Endothelial cell of umbilical vein (primary cell): ENCODE measurements at regions not wholly inside any gene's neighbourhood (a gene's known extent, or its start where the extent isn't known, plus 50 kb on each side); places are given as distances from the start of the nearest gene placed in this dataset.

ENCODE experiments used
- BruUV-seq: library from RNA; stranded (reverse); fragments of 400-500 nt; replicated peaks from 2 replicates; lab custom pipeline; 2021; lab: Mats Ljungman, UMichigan
- CTCF ChIA-PET: fragments of 300-600, 350-600 bp; sonication (Branson Sonifier 250); formaldehyde crosslinking; loops from one replicate; lab custom pipeline; 2021; ENCODE audit warnings: antibody characterized with exemption, inconsistent platforms; lab: Charles Lee
- POLR2A ChIA-PET: fragments of 300-600, 350-600 bp; sonication (Branson Sonifier 250); formaldehyde crosslinking; loops from one replicate; lab custom pipeline; 2021; ENCODE audit warnings: antibody characterized with exemption, inconsistent platforms; lab: Charles Lee
- DNase-seq: peaks from one replicate; pipeline ENCODE4 v3.0.0-alpha.2; 2011; ENCODE audit warnings: low read depth, low spot score
- FAIRE-seq: peaks from 2 replicates; lab custom pipeline; 2011; peaks lifted over from hg19 to GRCh38; lab: Jason Lieb, UNC
- H2AFZ ChIP-seq: 2 replicates; pipeline ENCODE4 v1.6.0; 2012; ENCODE audit warnings: low read depth, low read length, control low read depth, inconsistent platforms
- H3K27ac ChIP-seq: 2 replicates; pipeline ENCODE4 v1.5.1; 2011; ENCODE audit warnings: low read depth, mild to moderate bottlenecking, control low read depth, low read length, moderate library complexity; ENCODE audit not compliant: insufficient read depth
- H3K27me3 ChIP-seq, 2 experiments: 2 replicates each; pipeline versions ENCODE4 v1.6.0 to v1.6.1; 2011; ENCODE audit warnings: low read length in 2 of 2, mixed read lengths in 1 of 2; ENCODE audit not compliant: control insufficient read depth in 2 of 2, insufficient read depth in 2 of 2
- H3K36me3 ChIP-seq, 2 experiments: 2 replicates in 1 of 2; 3 replicates in 1 of 2; pipeline ENCODE4 v1.5.1; 2011; ENCODE audit warnings: low read length in 2 of 2, mild to moderate bottlenecking in 1 of 2, moderate library complexity in 1 of 2; ENCODE audit not compliant: control insufficient read depth in 2 of 2, insufficient read depth in 2 of 2; ENCODE audit errors: extremely low read depth in 1 of 2
- H3K4me1 ChIP-seq: 3 replicates; pipeline ENCODE4 v1.5.1; 2011; ENCODE audit warnings: mild to moderate bottlenecking, low read length; ENCODE audit not compliant: control insufficient read depth, insufficient read depth; ENCODE audit errors: extremely low read depth
- H3K4me2 ChIP-seq: 2 replicates; pipeline ENCODE4 v1.6.1; 2011; ENCODE audit warnings: low read length, control low read depth, mixed read lengths; ENCODE audit not compliant: insufficient read depth
- H3K4me3 ChIP-seq, 3 experiments: fragments of 200-600 bp in 1 of 3; sonication (generic), shearing (Covaris generic) in 1 of 3; replicated peaks in 1 of 3; 2 replicates each; pipeline ENCODE4 v1.5.1; 2011 to 2016; ENCODE audit warnings: control low read depth in 3 of 3, low read length in 3 of 3, mild to moderate bottlenecking in 2 of 3, inconsistent platforms in 1 of 3, low read depth in 1 of 3, moderate library complexity in 1 of 3; ENCODE audit not compliant: insufficient read depth in 1 of 3
- H3K79me2 ChIP-seq: 2 replicates; pipeline ENCODE4 v1.6.0; 2012; ENCODE audit warnings: low read length, inconsistent platforms; ENCODE audit not compliant: control insufficient read depth, insufficient read depth
- H3K9ac ChIP-seq: replicated peaks from 2 replicates; pipeline ENCODE3; 2011; ENCODE audit warnings: low read length, control low read depth; ENCODE audit not compliant: insufficient read depth; ENCODE audit errors: extremely low read depth
- H3K9me1 ChIP-seq: replicated peaks from 3 replicates; pipeline ENCODE4 v1.6.0; 2011; ENCODE audit warnings: mild to moderate bottlenecking, low read length; ENCODE audit not compliant: control insufficient read depth, insufficient read depth; ENCODE audit errors: extremely low read depth
- H3K9me3 ChIP-seq: replicated peaks from 2 replicates; pipeline ENCODE4 v1.5.1; 2012; ENCODE audit warnings: low read length, inconsistent platforms; ENCODE audit not compliant: control insufficient read depth, insufficient read depth
- H4K20me1 ChIP-seq: replicated peaks from 2 replicates; pipeline ENCODE3; 2011; ENCODE audit warnings: mild to moderate bottlenecking, low read length; ENCODE audit not compliant: control insufficient read depth, insufficient read depth; ENCODE audit errors: extremely low read depth
- CTCF ChIP-seq, 2 donors: IDR thresholded peaks; 1 replicate in 1 of 2; 2 replicates in 1 of 2; pipeline ENCODE4 v1.5.1; 2011; ENCODE audit warnings: low read length in 2 of 2, mild to moderate bottlenecking in 2 of 2, moderate library complexity in 2 of 2, control low read depth in 1 of 2, inconsistent platforms in 1 of 2, low read depth in 1 of 2; ENCODE audit not compliant: insufficient read depth in 1 of 2; ENCODE audit errors: extremely low read depth in 1 of 2
- EZH2 ChIP-seq: IDR thresholded peaks from 2 replicates; pipeline ENCODE4 v1.6.1; 2012; ENCODE audit warnings: borderline replicate concordance, low read depth, mild to moderate bottlenecking, moderate library complexity, low read length, inconsistent platforms; ENCODE audit not compliant: severe bottlenecking
- FOS ChIP-seq: IDR thresholded peaks from 2 replicates; pipeline ENCODE4 v1.6.1; 2011; ENCODE audit warnings: mild to moderate bottlenecking, low read length, moderate library complexity, borderline replicate concordance; ENCODE audit not compliant: insufficient read depth
- GATA2 ChIP-seq: IDR thresholded peaks from 2 replicates; pipeline ENCODE4 v1.7.0; 2011; ENCODE audit warnings: low read depth, mild to moderate bottlenecking, moderate library complexity, mixed read lengths, low read length; ENCODE audit not compliant: insufficient read length, insufficient read depth
- JUN ChIP-seq: IDR thresholded peaks from 2 replicates; pipeline ENCODE4 v1.6.1; 2011; ENCODE audit warnings: borderline replicate concordance, low read depth; ENCODE audit not compliant: insufficient read length, insufficient read depth
- MAX ChIP-seq: IDR thresholded peaks from 2 replicates; pipeline ENCODE4 v1.6.1; 2011; ENCODE audit not compliant: insufficient read depth, insufficient read length
- MYC ChIP-seq: IDR thresholded peaks from one replicate; pipeline ENCODE4 v1.6.1; 2011; ENCODE audit warnings: mild to moderate bottlenecking, low read depth, low read length
- POLR2A ChIP-seq: IDR thresholded peaks from 2 replicates; pipeline ENCODE4 v1.6.1; 2012; ENCODE audit warnings: low read depth, mild to moderate bottlenecking, control low read depth, low read length
- POLR2AphosphoS5 ChIP-seq: IDR thresholded peaks from 2 replicates; pipeline ENCODE4 v1.6.1; 2012; ENCODE audit warnings: low read depth, mild to moderate bottlenecking, control low read depth, low read length, moderate library complexity; ENCODE audit not compliant: insufficient read depth
- dilution Hi-C: fragments of 300-500 bp; cut with MboI; formaldehyde crosslinking; loops from one replicate; pipeline ENCODE4 v1.15.0; 2019; ENCODE audit warnings: low sequenced_read_pairs; ENCODE audit not compliant: extremely low pct_ligation_motif_present
- intact Hi-C: fragments of 100-400 bp; cut with micrococcal nuclease; formaldehyde crosslinking; loops from one replicate; pipeline ENCODE4 v1.10.0; 2022

DNA sequence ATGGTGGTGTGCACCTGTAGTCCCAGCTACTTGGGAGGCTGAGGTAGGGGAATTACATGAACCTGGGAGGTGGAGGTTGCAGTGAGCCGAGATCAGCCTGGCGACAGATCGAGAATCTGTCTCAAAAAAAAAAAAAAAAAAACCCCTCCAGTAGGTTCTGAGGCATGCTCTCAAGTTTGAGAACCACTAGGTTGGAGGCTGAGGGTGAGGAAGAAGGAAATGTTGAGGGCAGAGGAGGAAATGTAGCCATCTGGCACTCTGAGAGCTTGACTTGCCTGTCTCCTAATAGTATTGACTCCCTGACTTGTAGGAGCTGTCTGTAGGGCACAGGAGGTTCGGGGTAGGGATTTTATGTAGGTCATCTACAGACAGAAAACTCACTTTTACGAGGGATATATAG lies 204.6 kb downstream of the OPA1 start:
- POLR2A ChIA-PET = no interaction called here
- H2AFZ ChIP-seq = no peak overlapping the region
- peaks cover 3% of the 10 kb centered on the region for H3K4me1 ChIP-seq
- no peak for TF ChIP-seq CTCF (IDR thresholded peaks at IDR 0.05; ENCODE audit: extremely low read depth in 1 of 2, insufficient read depth in 1 of 2, low read depth in 1 of 2, low read length in 2 of 2)
- TF ChIP-seq MAX = no peak
- TF ChIP-seq FOS = no peak
- no peak for TF ChIP-seq EZH2
- no peak for TF ChIP-seq JUN
- TF ChIP-seq POLR2A = no peak
- TF ChIP-seq POLR2AphosphoS5 = no peak
- TF ChIP-seq MYC = no peak
- no peak for TF ChIP-seq GATA2
- dilution Hi-C loops (no loop called here), intact Hi-C loops (no loop called here)
- peaks cover 0 to 2% of the 10 kb centered on the region in 2 experiments for H3K27me3 ChIP-seq
- CTCF ChIA-PET = interaction anchor here (1.1 to 2.2 kb wide), 2 partner anchors 172 to 518 kb away, joined by 3 to 6 read pairs; no protein-coding TSS in a partner anchor
- no peaks in the 10 kb centered on the region for H3K79me2 ChIP-seq
- H3K9me1 ChIP-seq = no peaks in the 10 kb centered on the region
- no peak overlapping the region for H3K27ac ChIP-seq
- DNase-seq (no peak), FAIRE-seq (no peak)
- no peak overlapping the region for H3K4me3 ChIP-seq
- H3K9me3 ChIP-seq = no peaks in the 10 kb centered on the region
- H3K9ac ChIP-seq = no peak overlapping the region
- H4K20me1 ChIP-seq = no peaks in the 10 kb centered on the region
- no peaks in the 10 kb centered on the region for H3K36me3 ChIP-seq
- no peak overlapping the region for H3K4me2 ChIP-seq
- BruUV-seq = no TSS peak
